HG02610 (cell line): ENCODE measurements at regions not wholly inside any gene's neighbourhood (a gene's known extent, or its start where the extent isn't known, plus 50 kb on each side); places are given as distances from the start of the nearest gene placed in this dataset.

Experiments used
- ATAC-seq: cut with Tn5 transposase; IDR thresholded peaks from one replicate; pipeline ENCODE4 v1.9.1; 2021; ENCODE audit warnings: mild to moderate bottlenecking, moderate library complexity; ENCODE audit not compliant: unreplicated experiment

DNA sequence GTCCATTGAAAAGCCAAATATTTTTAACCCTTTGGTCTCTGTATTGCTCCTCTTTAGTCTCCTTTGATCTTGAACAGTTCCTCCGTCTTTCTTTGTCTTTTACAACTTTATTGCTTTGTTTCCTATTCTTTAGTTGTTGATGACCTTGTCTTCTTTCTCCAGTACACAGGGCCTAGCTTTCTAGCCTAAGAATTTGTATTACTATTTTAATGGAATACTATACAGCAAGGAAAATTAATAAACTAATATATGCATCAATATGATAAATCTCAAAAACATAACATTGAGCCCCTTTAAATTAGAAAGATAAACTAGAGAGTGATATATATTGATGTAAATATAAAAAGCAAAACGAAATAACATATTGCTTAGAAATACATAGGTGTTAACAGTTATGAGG is 88.7 kb downstream of the NR1D2 start:
- no peak for ATAC-seq

GRCh38 chr3:24034464-24034863 is 89.4 kb downstream of the NR1D2 start:
- ATAC-seq, result no peak

DNA sequence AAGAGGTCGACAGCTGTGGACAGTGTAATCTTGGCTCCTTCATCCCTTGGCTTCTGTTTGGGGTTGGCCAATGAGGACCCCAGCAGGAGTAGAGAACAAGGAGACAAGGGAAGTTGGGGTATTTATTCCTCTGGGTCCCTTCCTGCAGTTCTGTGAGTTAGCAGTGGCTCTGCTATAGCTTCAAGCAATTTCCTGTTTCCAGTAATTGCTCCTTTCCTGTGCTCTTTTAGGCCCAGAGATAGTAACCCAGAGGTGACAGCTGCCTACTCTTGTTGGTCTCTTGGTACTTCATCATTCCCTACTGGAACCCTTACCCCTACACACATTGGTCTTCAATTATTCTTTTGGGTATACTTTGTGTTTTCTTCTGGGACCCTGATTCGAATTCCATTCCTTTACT is 92.9 kb downstream of the NR1D2 start:
- ATAC-seq, result no peak

- ATAC-seq, result no peak
Measured at GRCh38 chr3:24040311-24040710, 95.2 kb downstream of the NR1D2 start.

DNA sequence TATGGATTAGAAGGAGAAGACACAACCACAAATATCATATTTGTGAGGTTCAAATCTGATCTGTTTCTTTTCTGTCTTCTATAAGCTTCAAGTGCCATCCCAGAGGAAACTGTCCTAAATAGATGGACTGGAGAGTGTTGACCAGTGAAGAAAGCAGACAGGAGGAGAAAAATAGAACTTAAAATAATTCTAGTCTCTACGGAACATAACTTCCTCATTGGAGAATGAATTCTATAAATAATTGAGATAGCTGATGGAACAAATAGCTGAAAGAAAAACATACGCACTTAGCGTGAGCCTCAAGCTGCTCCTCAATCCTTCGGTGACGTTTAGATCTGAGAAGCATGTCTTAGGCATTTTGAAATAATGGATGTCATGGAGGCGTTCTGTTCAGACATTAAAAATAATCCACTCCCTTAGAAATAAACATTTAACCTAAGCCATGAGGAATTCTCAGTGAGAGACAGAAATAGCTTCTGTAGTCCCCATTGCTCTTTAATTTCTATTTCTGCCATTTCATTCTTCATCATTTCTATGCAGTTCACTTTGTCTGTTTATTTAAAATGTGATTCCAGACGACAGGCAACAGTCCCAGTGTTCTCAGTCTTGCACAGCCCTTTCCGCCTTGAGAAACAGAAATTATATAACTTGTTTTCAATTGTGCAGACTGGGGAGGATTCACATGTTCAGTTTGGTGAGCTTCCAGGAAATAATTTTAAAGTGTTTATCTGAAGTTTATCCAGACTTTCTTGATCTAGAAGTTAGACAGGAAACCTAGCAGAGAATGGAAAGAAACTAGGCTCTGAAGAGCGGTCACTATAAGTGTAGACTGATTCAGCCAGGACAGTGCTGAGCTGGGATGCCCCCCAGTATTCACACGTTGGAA is 97.3 kb downstream of the NR1D2 start:
- no peak for ATAC-seq

- no peak for ATAC-seq
Measured at GRCh38 chr3:24043168-24043567, 98.1 kb downstream of the NR1D2 start.

DNA sequence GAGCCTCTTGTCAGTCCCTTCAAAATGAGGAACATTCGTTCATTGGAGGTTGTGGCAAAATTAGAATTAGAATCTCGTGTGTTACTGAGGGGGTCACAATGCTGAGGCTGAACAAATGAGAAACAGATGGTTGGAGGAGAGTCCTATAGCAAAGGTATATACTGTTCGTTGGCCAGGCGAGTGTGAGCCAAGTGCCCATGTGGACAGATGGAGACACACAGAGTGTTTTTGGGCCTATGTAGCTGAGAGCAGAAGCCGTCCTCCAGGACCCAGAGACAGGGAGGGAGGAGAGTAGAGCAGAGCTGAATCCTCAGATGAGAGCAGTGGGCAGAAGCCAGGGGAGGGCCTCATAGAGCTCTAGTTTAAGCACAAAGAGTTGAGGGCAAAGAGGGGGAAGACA is 98.9 kb downstream of the NR1D2 start:
- ATAC-seq, result no peak

DNA sequence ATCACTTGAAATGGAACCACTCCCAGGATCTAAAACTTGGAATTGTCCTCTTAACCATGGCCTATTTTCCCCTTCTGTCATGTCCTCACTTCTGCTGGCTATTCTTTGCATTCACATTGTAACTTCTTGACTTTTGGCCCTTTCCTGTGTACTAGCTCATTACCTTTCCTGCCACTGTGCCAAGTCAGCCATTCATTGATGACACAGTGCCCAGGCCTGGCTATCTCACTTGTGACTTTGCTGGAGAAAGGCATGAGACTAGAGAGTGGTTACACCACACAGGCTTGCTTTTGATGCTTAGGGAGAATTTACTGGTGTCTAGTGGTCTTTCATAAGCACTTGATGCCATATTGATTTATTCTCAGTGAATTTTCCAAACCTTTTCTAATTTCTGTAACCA is 101.1 kb downstream of the NR1D2 start:
- no peak for ATAC-seq

GRCh38 chr3:24047513-24047912 is 102.4 kb downstream of the NR1D2 start:
- peak; percentile 12 for ATAC-seq

DNA sequence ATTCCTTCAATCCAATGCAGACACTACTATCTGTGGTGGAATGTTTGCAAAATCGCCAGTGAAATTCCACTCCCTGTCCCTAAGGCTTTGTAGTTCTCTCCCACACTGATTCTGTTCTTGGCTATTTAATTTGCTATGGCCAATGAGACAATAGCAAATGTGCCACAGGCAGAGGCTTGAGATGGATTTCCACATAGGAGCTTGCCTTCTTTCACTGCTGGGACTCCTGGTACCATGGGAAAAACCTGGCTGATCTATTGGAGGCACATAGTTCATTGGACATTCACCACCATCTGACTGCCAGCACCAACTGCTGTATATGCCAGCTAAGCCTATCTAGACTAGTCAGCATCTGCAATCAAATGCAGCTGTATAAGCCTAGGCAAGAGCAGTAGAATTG is 103.8 kb downstream of the NR1D2 start:
- ATAC-seq, result no peak

DNA sequence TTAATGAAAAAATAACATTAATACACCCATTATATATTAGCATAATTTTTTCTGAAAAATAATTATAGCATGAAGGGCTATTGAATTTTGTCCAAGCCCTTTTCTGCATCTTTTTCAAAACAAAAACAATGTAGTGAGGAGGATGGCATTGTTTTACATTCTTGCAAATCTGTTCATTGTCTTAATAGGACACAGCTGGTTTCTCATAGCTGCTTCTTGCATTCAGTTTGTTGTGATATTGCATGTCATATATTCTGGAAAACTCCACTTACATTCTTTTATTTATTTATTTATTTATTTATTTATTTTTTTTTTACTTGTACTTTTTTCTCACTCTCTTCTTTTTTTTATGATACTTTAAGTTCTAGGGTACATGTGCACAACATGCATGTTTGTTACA is 107.4 kb downstream of the NR1D2 start:
- ATAC-seq, result no peak

DNA sequence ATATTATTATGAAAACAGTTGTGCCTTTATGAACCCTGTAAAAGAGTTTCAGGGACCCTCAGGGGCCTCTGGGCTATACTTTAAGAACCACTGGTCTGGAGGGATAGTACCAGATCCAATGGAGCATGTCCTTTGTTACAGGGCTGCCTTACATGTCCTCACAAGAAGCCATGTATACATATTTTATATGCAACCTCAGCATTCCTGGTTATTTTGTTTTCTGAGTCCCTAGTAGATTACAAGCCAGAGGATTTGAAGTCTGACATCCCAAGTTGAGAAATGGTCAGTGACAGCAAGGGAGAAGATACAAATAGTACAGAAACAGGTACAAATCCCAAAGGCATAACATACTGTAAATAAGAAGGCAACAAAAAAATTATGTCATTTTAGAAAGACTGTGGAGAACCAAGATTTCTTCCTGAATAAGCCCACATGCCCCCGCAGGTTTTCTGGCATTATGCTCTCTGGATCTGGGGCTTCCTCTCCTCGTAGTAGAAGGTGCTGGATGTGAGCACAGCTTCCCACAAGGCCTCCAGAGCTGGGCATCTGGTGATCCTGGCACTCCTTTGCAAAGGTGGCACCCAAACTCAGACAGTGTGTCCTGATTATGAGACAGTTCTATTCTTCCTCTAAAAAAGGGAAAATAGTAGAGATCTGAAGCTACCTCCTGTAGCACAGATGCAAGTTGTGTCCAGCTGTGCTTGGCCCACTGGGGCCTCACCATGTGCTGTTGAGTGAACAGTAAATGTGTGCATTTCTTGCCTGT is 114.0 kb downstream of the NR1D2 start:
- no peak for ATAC-seq

DNA sequence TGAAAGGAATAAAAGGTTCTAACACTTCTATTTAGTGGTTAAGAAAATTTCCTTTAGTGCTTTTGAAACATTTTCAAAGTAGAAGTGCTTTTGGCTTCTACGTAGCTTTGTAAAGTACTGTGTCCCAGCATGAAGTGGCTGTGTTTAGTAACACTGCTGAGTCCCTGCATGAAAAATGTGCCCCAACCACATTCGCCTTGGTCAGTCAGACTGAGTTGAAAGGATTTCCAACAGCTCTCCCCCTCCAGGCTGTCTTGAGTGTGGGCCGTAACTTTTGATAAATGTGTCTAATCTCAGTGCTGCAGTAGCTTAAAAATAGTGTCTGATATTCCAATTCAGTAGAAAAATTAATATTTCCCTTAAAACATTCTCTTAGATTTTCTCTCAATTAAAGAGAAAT is 115.0 kb downstream of the NR1D2 start:
- no peak for ATAC-seq

GRCh38 chr3:24062916-24063315 is 117.8 kb downstream of the NR1D2 start:
- no peak for ATAC-seq
